Activated T-cell treated with anti-CD3 and anti-CD28 coated beads for 48 hours (primary cell): ENCODE measurements at regions not wholly inside any gene's neighbourhood (a gene's known extent, or its start where the extent isn't known, plus 50 kb on each side); places are given as distances from the start of the nearest gene placed in this dataset.
"Not testable (repeated sequence)": the region's sequence is repeated elsewhere in the genome, so short reads cannot be mapped to it uniquely, and the experiment has no call there.

Source experiments
- DNase-seq: peaks from one replicate; pipeline ENCODE4 v3.0.0-alpha.2; 2020; ENCODE audit warnings: low read depth

GRCh38 chr4:63296773-63297172, 1112.5 kb downstream of the TECRL start:
- DNase-seq = no peak

DNA sequence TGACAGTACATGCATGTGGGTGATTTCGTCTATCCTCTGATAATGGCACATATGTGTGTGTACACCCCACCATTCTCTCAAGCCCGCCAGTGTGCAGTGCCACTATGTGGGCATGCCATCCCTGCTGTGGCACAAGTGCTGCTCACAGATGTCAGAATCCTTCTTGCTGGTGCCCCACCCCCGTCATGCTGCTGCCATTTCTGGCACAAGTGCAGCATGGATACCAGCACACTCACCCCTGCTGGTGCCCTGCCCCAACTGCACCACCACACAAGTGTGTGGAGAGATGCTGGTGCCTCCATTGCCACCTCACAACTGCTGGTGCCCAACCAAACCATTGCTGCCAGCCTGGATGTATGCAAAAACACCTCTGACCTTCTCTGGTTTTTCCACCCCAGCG, 1133.8 kb downstream of the TECRL start:
- DNase-seq = no peak

GRCh38 chr4:63269156-63269555, 1140.1 kb downstream of the TECRL start:
- no peak for DNase-seq

GRCh38 chr4:63233671-63234070, 1175.6 kb downstream of the TECRL start:
- DNase-seq = no peak

GRCh38 chr4:63232058-63232457, 1177.2 kb downstream of the TECRL start:
- no peak for DNase-seq

DNA sequence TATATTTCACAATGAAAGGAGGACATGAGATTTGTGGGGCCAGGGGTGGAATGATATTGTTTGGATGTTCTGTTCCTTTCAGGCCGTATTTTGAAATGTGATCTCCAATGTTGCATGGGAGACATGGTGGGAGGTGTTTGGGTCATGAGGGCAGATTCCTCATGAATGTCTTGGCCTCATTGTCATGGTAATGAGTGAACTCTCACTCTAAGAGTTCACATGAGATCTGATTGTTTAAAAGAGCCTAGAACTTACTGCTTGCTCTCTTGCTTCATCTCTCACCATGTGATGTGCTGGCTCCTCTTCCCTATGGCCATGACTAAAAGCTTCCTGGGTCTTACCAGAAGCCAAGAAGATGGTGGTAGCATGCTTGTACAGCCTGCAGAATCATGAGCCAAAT, 1183.0 kb downstream of the TECRL start:
- no peak for DNase-seq

DNA sequence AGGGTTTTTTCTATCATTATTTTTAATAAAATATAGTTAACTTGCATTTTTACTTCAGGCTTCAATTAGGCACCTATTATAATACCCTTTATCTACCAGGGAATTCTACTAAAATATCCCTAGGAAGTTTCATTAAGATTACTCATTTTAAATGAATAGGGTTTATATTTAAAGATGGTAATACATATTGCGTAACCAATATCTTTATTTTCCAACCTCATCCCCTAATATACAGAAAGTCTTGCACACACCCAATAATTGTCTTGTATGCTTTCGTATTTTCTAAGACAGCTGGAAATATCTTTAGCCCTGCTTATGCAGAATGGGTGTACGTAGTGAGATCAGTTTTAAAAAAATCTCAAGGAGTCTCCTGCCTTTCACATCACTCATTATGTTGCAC, 1186.8 kb downstream of the TECRL start:
- DNase-seq = no peak

DNA sequence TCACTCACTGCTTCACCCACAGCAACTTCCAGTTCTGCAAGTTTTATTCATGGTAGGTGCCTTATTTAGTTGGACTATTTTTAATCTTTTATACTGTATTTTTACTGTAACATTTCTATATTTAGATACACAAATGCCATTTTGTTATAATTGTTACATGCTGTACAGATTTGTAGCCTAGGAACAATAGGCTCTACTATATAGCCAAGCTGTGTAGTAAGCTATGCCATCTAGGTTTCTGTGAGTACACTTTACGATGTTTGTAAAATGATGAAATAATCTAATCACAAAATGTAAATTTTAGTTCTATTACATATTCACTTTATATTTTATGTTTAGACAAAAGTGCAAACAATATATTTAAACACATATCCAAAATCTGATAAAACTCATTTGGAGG, 1187.8 kb downstream of the TECRL start:
- no peak for DNase-seq

- no peak for DNase-seq
Measured at GRCh38 chr4:63218856-63219255, 1190.4 kb downstream of the TECRL start.

GRCh38 chr4:63214076-63214475, 1195.2 kb downstream of the TECRL start:
- no peak for DNase-seq

- DNase-seq = no peak
Measured at GRCh38 chr4:63211776-63212479, 1197.3 kb downstream of the TECRL start.

GRCh38 chr4:63211375-63211774, 1197.9 kb downstream of the TECRL start:
- DNase-seq = no peak

- DNase-seq = not testable (repeated sequence)
Measured at GRCh38 chr4:63193029-63193428, 1216.2 kb downstream of the TECRL start.

DNA sequence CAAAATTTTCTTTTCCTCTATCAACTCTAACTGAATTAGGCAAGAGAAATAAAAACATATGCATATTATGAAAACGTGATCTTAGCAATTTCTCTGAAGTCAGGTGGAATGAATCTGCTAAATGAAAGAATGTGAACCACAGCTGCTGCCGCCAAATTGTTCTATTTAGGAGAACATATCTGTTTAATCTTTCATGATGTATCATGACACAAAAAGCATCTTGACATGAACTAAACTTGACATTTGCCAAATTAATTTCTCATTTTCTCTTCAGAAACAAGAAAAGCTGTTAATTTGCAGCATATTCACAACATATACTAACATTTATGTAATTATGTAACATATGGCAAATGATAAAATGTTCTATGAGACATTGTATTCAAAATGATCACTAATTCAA, 1237.9 kb downstream of the TECRL start:
- DNase-seq = no peak

GRCh38 chr4:63170923-63171322, 1238.3 kb downstream of the TECRL start:
- no peak for DNase-seq

DNA sequence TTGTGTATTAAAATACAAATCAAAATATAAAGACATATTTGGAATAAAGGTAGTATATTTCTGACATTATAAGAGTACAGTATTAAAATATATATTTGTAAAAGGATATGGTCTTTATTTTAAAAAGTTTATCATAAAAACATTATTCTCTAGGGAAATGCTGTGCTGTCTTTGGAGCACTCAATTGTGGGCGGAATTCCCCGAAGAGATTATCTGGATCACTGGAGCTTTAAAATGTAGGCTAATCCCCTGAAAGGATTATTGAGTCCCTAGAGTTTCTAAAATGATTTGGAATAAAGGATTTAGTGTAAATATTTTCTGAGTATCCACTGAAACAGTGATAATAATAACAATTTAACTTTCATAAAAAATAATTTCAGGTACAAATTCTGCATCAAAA, 1239.4 kb downstream of the TECRL start:
- DNase-seq = no peak

DNA sequence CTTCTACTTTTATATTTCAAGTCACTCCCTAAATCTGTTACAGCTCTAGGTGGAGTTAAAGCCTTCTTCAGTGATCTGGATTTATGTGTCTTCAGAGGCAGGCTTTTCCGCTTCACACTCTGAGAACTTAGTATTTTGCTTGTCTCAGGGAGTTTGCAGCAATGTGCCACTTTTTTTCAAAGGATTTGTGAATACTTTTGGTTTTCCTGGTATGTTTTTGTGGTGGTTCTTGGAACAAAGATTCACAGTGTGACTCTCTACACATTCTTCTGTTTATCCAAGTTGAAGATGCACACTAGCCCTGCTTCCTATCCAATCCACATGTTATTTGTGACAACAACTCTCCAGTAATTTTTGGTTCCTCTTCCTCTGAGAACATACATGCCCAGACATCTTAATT, 1253.7 kb downstream of the TECRL start:
- DNase-seq = no peak

- DNase-seq = no peak
Measured at GRCh38 chr4:63123441-63123840, 1285.8 kb downstream of the TECRL start.

- no peak for DNase-seq
Measured at GRCh38 chr4:63122955-63123354, 1286.3 kb downstream of the TECRL start.

DNA sequence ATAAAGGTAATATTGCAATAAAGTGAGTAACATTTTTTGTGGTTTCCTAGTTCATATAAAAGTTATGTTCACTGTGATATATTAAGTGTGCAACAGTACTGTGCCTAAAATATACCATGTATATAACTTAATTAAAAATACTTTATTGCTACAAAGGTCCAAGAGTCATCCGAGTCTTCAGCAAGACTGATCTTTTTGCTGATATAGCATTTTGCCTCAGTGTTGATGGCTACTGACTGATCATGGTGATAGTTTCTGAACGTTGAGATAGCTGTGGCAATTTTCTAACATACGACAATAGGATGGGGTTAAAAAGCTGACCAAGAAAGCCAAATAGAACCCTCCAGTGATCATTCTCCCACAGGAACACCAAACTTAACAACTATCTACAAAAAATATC, 1302.7 kb downstream of the TECRL start:
- DNase-seq = no peak

- no peak for DNase-seq
Measured at GRCh38 chr4:63105839-63106238, 1303.4 kb downstream of the TECRL start.

DNA sequence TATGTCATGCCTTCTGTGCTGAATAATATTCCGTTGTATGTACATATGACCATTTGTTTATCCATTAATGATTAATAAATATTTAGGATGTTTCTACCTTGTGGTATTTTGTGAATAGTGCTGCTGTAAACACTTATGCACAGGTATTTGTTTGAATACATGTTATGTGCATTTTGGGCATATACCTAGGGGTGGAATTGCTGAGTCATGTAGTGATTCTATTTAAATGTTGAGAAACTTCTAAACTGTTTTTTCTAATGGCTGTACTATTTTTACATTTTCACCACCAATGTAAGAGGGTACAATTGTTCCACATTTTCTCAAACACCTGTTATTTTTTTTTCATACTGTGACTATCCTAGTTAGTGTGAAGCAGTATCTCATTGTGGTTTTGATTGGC, 1318.6 kb downstream of the TECRL start:
- no peak for DNase-seq

- no peak for DNase-seq
Measured at GRCh38 chr4:63085091-63085490, 1324.2 kb downstream of the TECRL start.

DNA sequence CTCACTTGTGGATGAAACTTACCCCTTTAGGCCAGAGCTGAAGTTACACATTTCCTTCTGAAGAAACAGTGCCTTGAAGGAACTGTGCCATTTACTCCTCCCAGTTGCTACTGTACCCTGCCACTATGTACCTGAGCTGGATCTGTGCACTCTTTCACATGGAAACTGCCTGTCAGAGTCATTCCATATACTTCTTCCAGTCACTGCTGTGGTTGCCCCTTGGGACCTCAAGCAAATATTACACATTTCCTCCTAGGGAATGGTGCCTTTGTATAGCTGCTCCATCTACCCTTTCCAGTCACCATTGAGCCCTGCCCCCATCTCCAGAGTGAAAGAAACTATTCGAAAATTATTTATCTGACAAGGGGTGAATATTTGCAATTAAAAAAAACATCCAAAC, 1328.3 kb downstream of the TECRL start:
- DNase-seq = no peak

DNA sequence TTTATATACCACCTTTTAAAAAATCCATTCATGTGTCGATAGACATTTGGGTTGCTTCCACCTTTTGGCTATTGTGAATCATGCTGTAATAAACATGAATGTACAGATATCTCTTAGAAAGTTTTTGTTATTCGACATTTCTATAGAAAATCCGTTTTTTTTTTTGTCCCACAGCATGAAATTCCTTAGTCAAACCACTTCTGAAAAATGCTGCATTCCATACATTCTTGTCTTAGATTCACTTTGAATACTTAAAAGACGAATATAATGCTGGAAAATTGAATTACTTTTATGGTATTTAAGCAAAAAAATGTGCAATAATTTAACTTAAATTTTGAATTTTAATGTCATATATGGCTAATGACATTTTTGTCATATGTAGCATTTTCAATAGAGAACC, 1345.5 kb downstream of the TECRL start:
- DNase-seq = no peak
